ENCODE measurements at regions not wholly inside any gene's neighbourhood (a gene's known extent, or its start where the extent isn't known, plus 50 kb on each side); places are given as distances from the start of the nearest gene placed in this dataset.

- TF ChIP-seq CTCF (IDR thresholded peaks at IDR 0.05): no peak
- TF ChIP-seq POLR2A (IDR thresholded peaks at IDR 0.05): no peak
These were observed 666.0 kb downstream of the DSC3 start for GRCh38 chr18:30376515-30376914.

Data from heart left ventricle (tissue), 13 donors.